IMR-90 (cell line): ENCODE measurements at regions not wholly inside any gene's neighbourhood (a gene's known extent, or its start where the extent isn't known, plus 50 kb on each side); places are given as distances from the start of the nearest gene placed in this dataset.

ENCODE experiments used
- ATAC-seq: fragments of 200-7000 bp; cut with Tn5 transposase; 2 replicates; pipeline ENCODE4 v1.9.1; 2020; ENCODE audit warnings: low read depth, mild to moderate bottlenecking, moderate library complexity
- BruUV-seq: library from RNA; stranded (reverse); fragments of 400-500 nt; replicated peaks from 2 replicates; lab custom pipeline; 2021; lab: Mats Ljungman, UMichigan
- CTCF ChIA-PET: fragments of 300-600 bp; formaldehyde crosslinking; extraction: SDS; loops from one replicate; lab custom pipeline; 2021; ENCODE audit warnings: antibody characterized with exemption; lab: Yijun Ruan, JAX
- POLR2A ChIA-PET: fragments of 300-600 bp; sonication (Branson Sonifier 250); formaldehyde crosslinking; loops from one replicate; lab custom pipeline; 2022; ENCODE audit warnings: antibody characterized with exemption; ENCODE audit not compliant: unreplicated experiment; lab: Charles Lee
- DNase-seq: peaks from one replicate; pipeline ENCODE4 v3.0.0; 2013
- H2AFZ ChIP-seq: replicated peaks from 2 replicates; pipeline ENCODE3; 2013; ENCODE audit warnings: low read length, mild to moderate bottlenecking; ENCODE audit not compliant: poor library complexity
- H2AK5ac ChIP-seq: 2 replicates; pipeline ENCODE4 v1.6.1; 2013; ENCODE audit warnings: low read depth, low read length, inconsistent platforms
- H2AK9ac ChIP-seq: replicated peaks from 2 replicates; pipeline ENCODE3; 2013; ENCODE audit warnings: mild to moderate bottlenecking, low read depth, low read length, moderate library complexity; ENCODE audit not compliant: poor library complexity
- H2BK120ac ChIP-seq: 2 replicates; pipeline ENCODE4 v1.6.1; 2013; ENCODE audit warnings: low read depth, low read length, inconsistent platforms
- H2BK15ac ChIP-seq: 3 replicates; pipeline ENCODE4 v1.6.1; 2013; ENCODE audit warnings: low read depth, low read length, inconsistent platforms
- H2BK20ac ChIP-seq: 2 replicates; pipeline ENCODE4 v1.6.1; 2013; ENCODE audit warnings: low read depth, mild to moderate bottlenecking, inconsistent platforms, low read length, moderate library complexity
- H2BK5ac ChIP-seq: 2 replicates; pipeline ENCODE4 v1.6.1; 2013; ENCODE audit warnings: mild to moderate bottlenecking, low read depth, low read length, inconsistent platforms; ENCODE audit not compliant: poor library complexity, severe bottlenecking
- H3K14ac ChIP-seq: replicated peaks from 2 replicates; pipeline ENCODE4 v1.6.1; 2013; ENCODE audit warnings: low read depth, low read length, inconsistent platforms
- H3K18ac ChIP-seq: 2 replicates; pipeline ENCODE4 v1.6.1; 2013; ENCODE audit warnings: low read depth, low read length, control low read depth
- H3K23ac ChIP-seq: 2 replicates; pipeline ENCODE4 v1.6.1; 2013; ENCODE audit warnings: low read depth, low read length, inconsistent platforms
- H3K27ac ChIP-seq: 2 replicates; pipeline ENCODE4 v1.5.1; 2013; ENCODE audit warnings: mild to moderate bottlenecking, control low read depth, low read length; ENCODE audit not compliant: insufficient read depth
- H3K27me3 ChIP-seq: 2 replicates; pipeline ENCODE4 v1.6.1; 2013; ENCODE audit warnings: low read length; ENCODE audit not compliant: control insufficient read depth, insufficient read depth
- H3K36me3 ChIP-seq: 2 replicates; pipeline ENCODE4 v1.6.1; 2013; ENCODE audit warnings: low read length, mixed read lengths; ENCODE audit not compliant: control insufficient read depth, insufficient read depth
- H3K4ac ChIP-seq: 2 replicates; pipeline ENCODE4 v1.6.1; 2013; ENCODE audit warnings: low read depth, low read length, inconsistent platforms
- H3K4me1 ChIP-seq: 2 replicates; pipeline ENCODE4 v1.6.1; 2013; ENCODE audit warnings: low read length, mixed read lengths; ENCODE audit not compliant: control insufficient read depth, insufficient read depth
- H3K4me2 ChIP-seq: 2 replicates; pipeline ENCODE4 v1.6.1; 2013; ENCODE audit warnings: low read depth, mild to moderate bottlenecking, control low read depth, low read length, moderate library complexity
- H3K4me3 ChIP-seq: 2 replicates; pipeline ENCODE4 v1.5.1; 2013; ENCODE audit warnings: low read depth, mild to moderate bottlenecking, control low read depth, low read length, moderate library complexity; ENCODE audit not compliant: insufficient read depth
- H3K56ac ChIP-seq: 2 replicates; pipeline ENCODE4 v1.6.1; 2013; ENCODE audit warnings: low read length, inconsistent platforms; ENCODE audit not compliant: insufficient read depth; ENCODE audit errors: extremely low read depth
- H3K79me1 ChIP-seq, 2 experiments: 2 replicates each; pipeline ENCODE4 v1.6.1; 2013; ENCODE audit warnings: low read length in 2 of 2, inconsistent platforms in 1 of 2, low read depth in 1 of 2
- H3K9ac ChIP-seq: 2 replicates; pipeline ENCODE4 v1.6.1; 2013; ENCODE audit warnings: low read depth, low read length, control low read depth
- H3K9me1 ChIP-seq: 2 replicates; pipeline ENCODE4 v1.6.1; 2013; ENCODE audit warnings: low read length, inconsistent platforms; ENCODE audit not compliant: insufficient read depth
- H3K9me3 ChIP-seq: 2 replicates; pipeline ENCODE4 v1.6.1; 2013; ENCODE audit warnings: low read length; ENCODE audit not compliant: control insufficient read depth, insufficient read depth
- H4K20me1 ChIP-seq: 2 replicates; pipeline ENCODE4 v1.6.1; 2013; ENCODE audit warnings: low read length, inconsistent platforms; ENCODE audit not compliant: insufficient read depth
- H4K5ac ChIP-seq: 2 replicates; pipeline ENCODE4 v1.6.1; 2013; ENCODE audit warnings: mild to moderate bottlenecking, low read depth, low read length, control low read depth
- H4K8ac ChIP-seq, 2 experiments: 2 replicates each; pipeline ENCODE4 v1.6.1; 2013; ENCODE audit warnings: low read depth in 2 of 2, low read length in 2 of 2, control low read depth in 1 of 2, inconsistent platforms in 1 of 2
- H4K91ac ChIP-seq: 2 replicates; pipeline ENCODE4 v1.6.1; 2013; ENCODE audit warnings: low read depth, low read length, inconsistent platforms; ENCODE audit not compliant: insufficient read depth
- CEBPB ChIP-seq: IDR thresholded peaks from 2 replicates; pipeline ENCODE4 v1.6.1; 2012; ENCODE audit warnings: low read depth, low read length, improper control_type of control experiment
- CHD1 ChIP-seq: IDR thresholded peaks from 2 replicates; pipeline ENCODE4 v1.6.1; 2012; ENCODE audit warnings: low read depth, low read length, improper control_type of control experiment
- MAFK ChIP-seq: IDR thresholded peaks from 2 replicates; pipeline ENCODE4 v1.6.1; 2012; ENCODE audit warnings: low read depth, low read length, improper control_type of control experiment
- MAZ ChIP-seq: IDR thresholded peaks from 2 replicates; pipeline ENCODE4 v1.6.1; 2012; ENCODE audit warnings: low read depth, mild to moderate bottlenecking, low read length, improper control_type of control experiment, moderate library complexity, borderline replicate concordance
- MXI1 ChIP-seq: IDR thresholded peaks from 2 replicates; pipeline ENCODE4 v1.6.1; 2012; ENCODE audit warnings: low read depth, mild to moderate bottlenecking, low read length, moderate library complexity, borderline replicate concordance
- NFE2L2 ChIP-seq: fragments of 150-350 bp; IDR thresholded peaks from 2 replicates; pipeline ENCODE4 v1.6.1; 2016; ENCODE audit warnings: low read depth, mild to moderate bottlenecking, low read length
- POLR2A ChIP-seq: IDR thresholded peaks from 2 replicates; pipeline ENCODE4 v1.6.1; 2012; ENCODE audit warnings: mild to moderate bottlenecking, low read depth, low read length
- RCOR1 ChIP-seq: IDR thresholded peaks from 2 replicates; pipeline ENCODE4 v1.6.1; 2012; ENCODE audit warnings: mild to moderate bottlenecking, low read length, improper control_type of control experiment; ENCODE audit not compliant: insufficient replicate concordance
- SMC3 ChIP-seq: fragments of 150-350 bp; IDR thresholded peaks from 2 replicates; pipeline ENCODE4 v1.6.1; 2016; ENCODE audit warnings: low read depth, mild to moderate bottlenecking, antibody characterized with exemption, low read length, moderate library complexity
- USF2 ChIP-seq: fragments of 150-350 bp; IDR thresholded peaks from 2 replicates; pipeline ENCODE4 v1.6.1; 2017; ENCODE audit warnings: mild to moderate bottlenecking, antibody characterized with exemption, low read length, low read depth
- WGBS, 2 experiments: methylation state at CpG; one replicate each; pipeline versions ENCODE4 v1.1.5 to v1.1.7; 2013; ENCODE audit warnings: missing lambda C conversion rate in 2 of 2; ENCODE audit not compliant: insufficient read length in 1 of 2; ENCODE audit errors: extremely low coverage in 2 of 2; 5-methylcytosine and 5-hydroxymethylcytosine counted together
- dilution Hi-C: fragments of 300-500 bp; cut with HindIII; formaldehyde crosslinking; loops from one replicate; pipeline ENCODE4 v1.14.3; 2018; ENCODE audit warnings: low sequenced_read_pairs; ENCODE audit not compliant: unreplicated experiment
- in situ Hi-C: fragments of 300-500 bp; cut with MboI; formaldehyde crosslinking; loops from 3 replicates; pipeline ENCODE4 v1.14.3; 2019; ENCODE audit warnings: low sequenced_read_pairs, inconsistent platforms, mixed read lengths
- intact Hi-C: fragments of 100-400 bp; cut with micrococcal nuclease; formaldehyde crosslinking; loops from 2 replicates; pipeline ENCODE4 v1.10.0; 2022
- TF ChIP-seq, protein P1 (sequence below): fragments of 150-350 bp; IDR thresholded peaks from 2 replicates; pipeline ENCODE4 v1.6.1; 2016; ENCODE audit warnings: low read depth, mild to moderate bottlenecking, low read length, moderate library complexity, borderline replicate concordance
- TF ChIP-seq, protein P2 (sequence below): conservative IDR thresholded peaks from 2 replicates; pipeline ENCODE4 v1.5.1; 2012; ENCODE audit warnings: mild to moderate bottlenecking, low read depth, low read length, improper control_type of control experiment

DNA sequence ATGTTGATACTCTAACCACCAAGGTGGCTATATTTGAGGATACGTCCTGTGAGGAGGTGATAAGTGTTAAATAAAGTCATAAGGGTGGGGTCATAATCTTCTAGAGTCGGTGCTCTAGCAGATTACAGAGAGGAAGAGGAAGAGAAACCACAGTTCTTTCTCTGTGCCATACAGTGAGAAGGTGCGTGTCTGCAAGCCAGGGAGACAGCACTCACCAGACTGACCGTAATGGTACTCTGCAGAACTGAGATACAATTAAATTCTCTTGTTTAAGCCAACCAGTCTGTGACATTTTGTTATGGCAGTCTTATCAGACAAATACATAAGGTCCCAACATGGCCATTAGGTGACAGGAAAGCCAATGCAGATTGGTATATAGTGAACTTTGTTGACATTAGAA, 480.9 kb upstream of the IGFBP7 start:
- Histone ChIP-seq H2BK20ac (no peak overlapping the region), H3K9ac (no peak overlapping the region), H3K9me1 (no peaks in the 10 kb centered on the region), H3K23ac (no peak overlapping the region), H4K8ac (no peak overlapping the region), H2AK9ac (no peak overlapping the region), H3K4me2 (no peak overlapping the region), H3K4me1 (no peaks in the 10 kb centered on the region), H3K4ac (no peak overlapping the region), H2AFZ (no peak overlapping the region), H3K4me3 (no peak overlapping the region), H2BK120ac (no peak overlapping the region), H3K27me3 (no peaks in the 10 kb centered on the region), H3K56ac (no peak overlapping the region), H2BK5ac (no peak overlapping the region), H3K79me1 (no peaks in the 10 kb centered on the region), H3K14ac (no peak overlapping the region), H3K9me3 (no peaks in the 10 kb centered on the region), H3K18ac (no peak overlapping the region), H4K20me1 (no peaks in the 10 kb centered on the region), H4K91ac (no peak overlapping the region), H4K5ac (no peak overlapping the region), H3K27ac (no peak overlapping the region), H2BK15ac (no peak overlapping the region), H2AK5ac (no peak overlapping the region), H3K36me3 (no peaks in the 10 kb centered on the region)
- BruUV-seq = no TSS peak
- intact Hi-C loops = no loop called here
- in situ Hi-C loops = no loop called here
- TF ChIP-seq CHD1 = no peak
- no peak for TF ChIP-seq USF2
- TF ChIP-seq, protein P1, sequence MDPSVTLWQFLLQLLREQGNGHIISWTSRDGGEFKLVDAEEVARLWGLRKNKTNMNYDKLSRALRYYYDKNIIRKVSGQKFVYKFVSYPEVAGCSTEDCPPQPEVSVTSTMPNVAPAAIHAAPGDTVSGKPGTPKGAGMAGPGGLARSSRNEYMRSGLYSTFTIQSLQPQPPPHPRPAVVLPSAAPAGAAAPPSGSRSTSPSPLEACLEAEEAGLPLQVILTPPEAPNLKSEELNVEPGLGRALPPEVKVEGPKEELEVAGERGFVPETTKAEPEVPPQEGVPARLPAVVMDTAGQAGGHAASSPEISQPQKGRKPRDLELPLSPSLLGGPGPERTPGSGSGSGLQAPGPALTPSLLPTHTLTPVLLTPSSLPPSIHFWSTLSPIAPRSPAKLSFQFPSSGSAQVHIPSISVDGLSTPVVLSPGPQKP = no peak
- TF ChIP-seq, protein P2, sequence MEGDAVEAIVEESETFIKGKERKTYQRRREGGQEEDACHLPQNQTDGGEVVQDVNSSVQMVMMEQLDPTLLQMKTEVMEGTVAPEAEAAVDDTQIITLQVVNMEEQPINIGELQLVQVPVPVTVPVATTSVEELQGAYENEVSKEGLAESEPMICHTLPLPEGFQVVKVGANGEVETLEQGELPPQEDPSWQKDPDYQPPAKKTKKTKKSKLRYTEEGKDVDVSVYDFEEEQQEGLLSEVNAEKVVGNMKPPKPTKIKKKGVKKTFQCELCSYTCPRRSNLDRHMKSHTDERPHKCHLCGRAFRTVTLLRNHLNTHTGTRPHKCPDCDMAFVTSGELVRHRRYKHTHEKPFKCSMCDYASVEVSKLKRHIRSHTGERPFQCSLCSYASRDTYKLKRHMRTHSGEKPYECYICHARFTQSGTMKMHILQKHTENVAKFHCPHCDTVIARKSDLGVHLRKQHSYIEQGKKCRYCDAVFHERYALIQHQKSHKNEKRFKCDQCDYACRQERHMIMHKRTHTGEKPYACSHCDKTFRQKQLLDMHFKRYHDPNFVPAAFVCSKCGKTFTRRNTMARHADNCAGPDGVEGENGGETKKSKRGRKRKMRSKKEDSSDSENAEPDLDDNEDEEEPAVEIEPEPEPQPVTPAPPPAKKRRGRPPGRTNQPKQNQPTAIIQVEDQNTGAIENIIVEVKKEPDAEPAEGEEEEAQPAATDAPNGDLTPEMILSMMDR = no peak
- no peak for TF ChIP-seq MAZ
- TF ChIP-seq NFE2L2 = no peak
- TF ChIP-seq RCOR1 = no peak
- TF ChIP-seq CEBPB = no peak
- TF ChIP-seq POLR2A = no peak
- TF ChIP-seq MXI1 = no peak
- TF ChIP-seq MAFK = no peak
- no peak for TF ChIP-seq SMC3
- DNase-seq = no peak
- dilution Hi-C loops = no loop called here
- no peak for ATAC-seq
- ChIA-PET CTCF (no interaction called here), POLR2A (no interaction called here)
- no CpG with 5 or more reads among the region's 4 CpGs for WGBS, 2 experiments
